DOHH2 (cell line): ENCODE measurements at regions not wholly inside any gene's neighbourhood (a gene's known extent, or its start where the extent isn't known, plus 50 kb on each side); places are given as distances from the start of the nearest gene placed in this dataset.

ENCODE experiments used
- H3F3A ChIP-seq: fragments of 200-600 bp; sonication (generic), shearing (Covaris generic); 2 replicates; pipeline ENCODE4 v1.6.0; 2016; ENCODE audit warnings: antibody characterized with exemption, mild to moderate bottlenecking; ENCODE audit not compliant: control insufficient read depth, insufficient read depth
- H3K27ac ChIP-seq: fragments of 200-600 bp; sonication (generic); 2 replicates; pipeline ENCODE4 v1.5.1; 2014; ENCODE audit warnings: low read depth, mild to moderate bottlenecking, low read length, moderate library complexity
- H3K27me3 ChIP-seq: fragments of 200-600 bp; sonication (generic); 2 replicates; pipeline ENCODE4 v1.6.1; 2014; ENCODE audit warnings: mild to moderate bottlenecking, low read length, mixed read lengths; ENCODE audit not compliant: control insufficient read depth
- H3K36me3 ChIP-seq: fragments of 200-600 bp; sonication (generic); 2 replicates; pipeline ENCODE4 v1.6.1; 2014; ENCODE audit warnings: mild to moderate bottlenecking, low read length, moderate library complexity, mixed read lengths; ENCODE audit not compliant: control insufficient read depth
- H3K4me1 ChIP-seq: fragments of 200-600 bp; sonication (generic); 2 replicates; pipeline ENCODE4 v1.6.1; 2014; ENCODE audit warnings: mild to moderate bottlenecking, low read length, mixed read lengths; ENCODE audit not compliant: control insufficient read depth
- H3K4me2 ChIP-seq: fragments of 200-600 bp; sonication (generic); 2 replicates; pipeline ENCODE4 v1.6.0; 2014; ENCODE audit warnings: mild to moderate bottlenecking, low read length, moderate library complexity
- H3K4me3 ChIP-seq: fragments of 200-600 bp; sonication (generic); 2 replicates; pipeline ENCODE4 v1.5.1; 2014; ENCODE audit warnings: mild to moderate bottlenecking, low read length, mixed read lengths
- H3K79me2 ChIP-seq: fragments of 200-600 bp; sonication (generic); 2 replicates; pipeline ENCODE4 v1.6.1; 2014; ENCODE audit warnings: mild to moderate bottlenecking, low read length, mixed read lengths; ENCODE audit not compliant: control insufficient read depth
- H3K9me2 ChIP-seq: fragments of 200-600 bp; sonication (generic); replicated peaks from 2 replicates; pipeline ENCODE4 v1.6.1; 2014; ENCODE audit warnings: mild to moderate bottlenecking, low read length, mixed read lengths; ENCODE audit not compliant: control insufficient read depth
- H3K9me3 ChIP-seq: fragments of 200-600 bp; sonication (generic); 2 replicates; pipeline ENCODE4 v1.6.1; 2014; ENCODE audit warnings: antibody characterized with exemption, low read length, mixed read lengths; ENCODE audit not compliant: control insufficient read depth, insufficient read depth
- H4K20me1 ChIP-seq: fragments of 200-600 bp; sonication (generic); 2 replicates; pipeline ENCODE4 v1.6.0; 2014; ENCODE audit warnings: low read depth, mild to moderate bottlenecking, antibody characterized with exemption, low read length, moderate library complexity; ENCODE audit not compliant: control insufficient read depth, insufficient read depth
- EZH2phosphoT487 ChIP-seq: fragments of 200-600 bp; sonication (generic); IDR thresholded peaks from 2 replicates; pipeline ENCODE4 v1.6.1; 2017; ENCODE audit warnings: borderline replicate concordance, mild to moderate bottlenecking, antibody characterized with exemption, low read length, moderate library complexity, mixed read lengths
- TF ChIP-seq, protein P1 (sequence below): fragments of 200-600 bp; sonication (generic); IDR thresholded peaks from one replicate; pipeline ENCODE4 v1.5.1; 2014; ENCODE audit warnings: antibody characterized with exemption, mild to moderate bottlenecking, low read depth, low read length; ENCODE audit not compliant: poor library complexity, severe bottlenecking

DNA sequence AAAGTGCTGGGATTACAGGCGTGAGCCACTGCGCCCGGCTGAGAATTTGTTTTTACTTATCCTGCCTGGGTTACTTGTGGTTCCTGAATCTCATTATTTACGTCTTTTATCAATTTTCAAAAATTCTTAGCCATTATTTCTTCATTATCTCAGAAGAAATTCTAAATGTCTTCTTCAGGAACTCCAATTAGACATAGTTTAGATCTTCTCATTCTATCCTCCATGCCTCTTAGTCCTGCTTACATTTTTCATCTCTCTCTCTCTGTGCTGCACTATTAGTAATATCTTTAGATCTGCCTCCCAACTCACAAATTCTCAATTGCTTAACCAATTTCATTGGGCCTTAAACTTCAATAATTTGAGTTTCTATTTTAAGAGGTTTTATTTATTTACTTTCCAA lies 124.4 kb upstream of the MRPS22 start:
- H3K9me3 ChIP-seq = no peaks in the 10 kb centered on the region
- TF ChIP-seq EZH2phosphoT487 = no peak
- TF ChIP-seq, protein P1, sequence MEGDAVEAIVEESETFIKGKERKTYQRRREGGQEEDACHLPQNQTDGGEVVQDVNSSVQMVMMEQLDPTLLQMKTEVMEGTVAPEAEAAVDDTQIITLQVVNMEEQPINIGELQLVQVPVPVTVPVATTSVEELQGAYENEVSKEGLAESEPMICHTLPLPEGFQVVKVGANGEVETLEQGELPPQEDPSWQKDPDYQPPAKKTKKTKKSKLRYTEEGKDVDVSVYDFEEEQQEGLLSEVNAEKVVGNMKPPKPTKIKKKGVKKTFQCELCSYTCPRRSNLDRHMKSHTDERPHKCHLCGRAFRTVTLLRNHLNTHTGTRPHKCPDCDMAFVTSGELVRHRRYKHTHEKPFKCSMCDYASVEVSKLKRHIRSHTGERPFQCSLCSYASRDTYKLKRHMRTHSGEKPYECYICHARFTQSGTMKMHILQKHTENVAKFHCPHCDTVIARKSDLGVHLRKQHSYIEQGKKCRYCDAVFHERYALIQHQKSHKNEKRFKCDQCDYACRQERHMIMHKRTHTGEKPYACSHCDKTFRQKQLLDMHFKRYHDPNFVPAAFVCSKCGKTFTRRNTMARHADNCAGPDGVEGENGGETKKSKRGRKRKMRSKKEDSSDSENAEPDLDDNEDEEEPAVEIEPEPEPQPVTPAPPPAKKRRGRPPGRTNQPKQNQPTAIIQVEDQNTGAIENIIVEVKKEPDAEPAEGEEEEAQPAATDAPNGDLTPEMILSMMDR = no peak

DNA sequence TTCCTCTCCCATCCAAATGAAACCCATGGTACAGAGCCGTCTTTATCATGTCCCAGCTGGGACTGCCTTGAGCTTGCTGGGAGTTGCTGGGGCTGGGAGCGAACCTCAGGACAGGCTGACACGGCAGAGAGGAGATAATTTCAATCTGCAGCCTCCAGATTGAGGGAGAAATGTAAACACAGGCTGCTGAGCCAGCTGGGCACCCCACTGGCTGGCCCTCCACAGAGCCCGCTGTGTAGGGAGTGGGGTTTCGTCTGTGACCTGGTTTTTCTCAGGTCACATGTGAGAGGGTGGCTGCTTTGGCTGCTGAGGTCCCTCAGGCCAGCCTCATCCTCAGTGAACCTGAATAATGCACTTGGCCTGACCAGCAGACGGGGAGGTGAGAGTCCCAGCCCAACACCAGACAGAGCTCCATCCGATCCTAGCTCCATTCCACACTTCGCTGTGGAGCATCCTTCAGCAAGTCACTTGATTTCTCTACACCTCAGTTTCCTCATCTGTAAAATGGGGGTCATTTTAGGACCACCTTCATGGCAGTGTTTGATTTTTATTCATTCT lies 121.6 kb upstream of the MRPS22 start:
- H3K79me2 ChIP-seq = no peaks in the 10 kb centered on the region

More for the DNA sequence above, 124.4 kb upstream of the MRPS22 start:
- no peaks in the 10 kb centered on the region for H3K79me2 ChIP-seq
- H3K4me1 ChIP-seq = no peaks in the 10 kb centered on the region
- H3K36me3 ChIP-seq = no peaks in the 10 kb centered on the region
- no peaks in the 10 kb centered on the region for H4K20me1 ChIP-seq
- H3K4me3 ChIP-seq = no peak overlapping the region
- H3K27me3 ChIP-seq = peaks cover 21% of the 10 kb centered on the region
- no peaks in the 10 kb centered on the region for H3K9me2 ChIP-seq
- H3F3A ChIP-seq = no peaks in the 10 kb centered on the region
- H3K4me2 ChIP-seq = no peak overlapping the region
- H3K27ac ChIP-seq = no peak overlapping the region

DNA sequence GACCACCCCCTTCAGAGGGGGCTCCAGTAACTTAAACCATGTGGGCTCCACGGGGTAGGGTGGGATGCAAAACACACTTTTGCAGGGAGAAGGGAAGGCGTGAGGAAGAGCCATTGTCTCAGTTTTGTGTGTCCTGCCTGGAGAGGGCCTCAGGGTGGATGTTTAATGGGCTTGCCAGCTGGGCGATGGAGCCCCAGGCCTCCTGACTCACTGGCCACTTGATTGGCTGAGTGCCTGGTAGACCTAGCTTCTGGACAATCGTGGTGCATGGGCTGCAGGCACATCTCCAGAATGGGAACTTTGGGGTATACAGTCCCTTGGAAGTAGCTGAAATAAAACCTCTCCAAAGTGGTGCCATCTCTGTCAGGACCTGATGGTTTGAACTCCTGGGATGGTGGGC lies 118.3 kb upstream of the MRPS22 start:
- no peak for TF ChIP-seq EZH2phosphoT487
- TF ChIP-seq, protein P1 = no peak
- Histone ChIP-seq H3K79me2 (no peaks in the 10 kb centered on the region), H3K9me3 (no peaks in the 10 kb centered on the region), H3K9me2 (no peaks in the 10 kb centered on the region), H3K4me2 (no peak overlapping the region), H3K4me1 (no peaks in the 10 kb centered on the region), H3F3A (no peaks in the 10 kb centered on the region), H3K27ac (no peak overlapping the region), H4K20me1 (no peaks in the 10 kb centered on the region), H3K27me3 (no peaks in the 10 kb centered on the region), H3K36me3 (no peaks in the 10 kb centered on the region), H3K4me3 (no peak overlapping the region)

More for the DNA sequence above, 121.6 kb upstream of the MRPS22 start:
- Histone ChIP-seq H3K27ac (no peak overlapping the region), H3K9me2 (no peaks in the 10 kb centered on the region), H3K27me3 (peaks cover 15% of the 10 kb centered on the region), H3K4me1 (no peaks in the 10 kb centered on the region), H3F3A (no peaks in the 10 kb centered on the region), H3K9me3 (no peaks in the 10 kb centered on the region), H4K20me1 (no peaks in the 10 kb centered on the region), H3K4me2 (no peak overlapping the region), H3K36me3 (no peaks in the 10 kb centered on the region), H3K4me3 (no peak overlapping the region)
- no peak for TF ChIP-seq EZH2phosphoT487
- TF ChIP-seq, protein P1 = no peak

DNA sequence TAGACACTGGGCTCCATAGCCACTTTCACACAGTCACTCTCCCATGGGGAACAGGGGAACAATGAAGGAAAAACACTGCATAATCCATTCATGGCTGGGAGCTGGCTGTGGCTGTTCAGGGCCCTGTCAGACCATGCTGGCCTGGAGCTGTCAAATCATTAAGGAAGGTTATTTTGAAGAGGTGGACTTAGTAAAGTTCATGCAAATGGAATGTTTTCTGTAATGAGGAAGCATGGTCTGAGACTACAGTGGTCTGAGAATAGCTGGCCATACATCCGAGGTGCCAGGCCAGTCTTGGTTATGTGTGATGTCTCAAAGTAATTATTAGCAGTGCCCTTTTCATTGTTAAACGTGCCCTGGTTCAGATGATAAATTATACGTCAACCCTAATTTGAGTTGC lies 117.1 kb upstream of the MRPS22 start:
- no peaks in the 10 kb centered on the region for H3K9me2 ChIP-seq
- no peak overlapping the region for H3K27ac ChIP-seq
- H3K79me2 ChIP-seq = no peaks in the 10 kb centered on the region
- TF ChIP-seq, protein P1 = no peak
- TF ChIP-seq EZH2phosphoT487 = no peak
- H3F3A ChIP-seq = no peaks in the 10 kb centered on the region
- H3K9me3 ChIP-seq = no peaks in the 10 kb centered on the region
- H3K36me3 ChIP-seq = no peaks in the 10 kb centered on the region
- H4K20me1 ChIP-seq = no peaks in the 10 kb centered on the region
- H3K27me3 ChIP-seq = no peaks in the 10 kb centered on the region
- H3K4me2 ChIP-seq = no peak overlapping the region
- no peak overlapping the region for H3K4me3 ChIP-seq
- no peaks in the 10 kb centered on the region for H3K4me1 ChIP-seq
